ENCODE measurements at regions not wholly inside any gene's neighbourhood (a gene's known extent, or its start where the extent isn't known, plus 50 kb on each side); places are given as distances from the start of the nearest gene placed in this dataset.

- TF ChIP-seq MAZ (IDR thresholded peaks at IDR 0.05; ENCODE audit: borderline replicate concordance, low read depth, low read length) (no peak), NPAS2 (CRISPR knock-in tag; IDR thresholded peaks at IDR 0.05; ENCODE audit: borderline replicate concordance) (no peak), POLR2A (IDR thresholded peaks at IDR 0.05; ENCODE audit: low read length) (no peak), JUN (IDR thresholded peaks at IDR 0.05) (no peak), CTCF (IDR thresholded peaks at IDR 0.05) (no peak), REST (IDR thresholded peaks at IDR 0.05) (no peak)
Measured at GRCh38 chr6:20312606-20313005, 89.1 kb upstream of the E2F3 start.

Measured in A549 (cell line).